ENCODE measurements at regions not wholly inside any gene's neighbourhood (a gene's known extent, or its start where the extent isn't known, plus 50 kb on each side); places are given as distances from the start of the nearest gene placed in this dataset.

DNA sequence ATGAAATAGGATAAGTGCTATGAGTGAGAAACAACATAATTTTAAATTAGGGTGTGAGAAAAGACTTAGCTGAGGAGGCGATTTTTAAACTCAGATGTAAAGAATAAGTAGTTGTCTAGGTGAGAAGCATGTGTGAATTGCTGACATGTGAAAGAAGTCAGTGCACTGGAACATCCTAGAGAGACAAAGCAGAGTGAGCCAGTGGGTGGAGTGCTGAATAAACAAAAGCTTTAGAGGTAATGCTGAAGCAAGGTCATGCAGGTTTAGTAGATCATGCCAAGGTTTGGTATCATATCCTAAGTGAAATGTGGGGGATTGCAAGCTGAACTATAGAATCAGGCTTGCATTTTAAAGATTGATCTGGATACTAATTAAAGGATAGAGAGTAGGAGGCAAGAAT is 89.4 kb downstream of the KIF2B start:
- no peak for TF ChIP-seq POLR2AphosphoS5 (IDR thresholded peaks at IDR 0.05)
- TF ChIP-seq, protein P1, sequence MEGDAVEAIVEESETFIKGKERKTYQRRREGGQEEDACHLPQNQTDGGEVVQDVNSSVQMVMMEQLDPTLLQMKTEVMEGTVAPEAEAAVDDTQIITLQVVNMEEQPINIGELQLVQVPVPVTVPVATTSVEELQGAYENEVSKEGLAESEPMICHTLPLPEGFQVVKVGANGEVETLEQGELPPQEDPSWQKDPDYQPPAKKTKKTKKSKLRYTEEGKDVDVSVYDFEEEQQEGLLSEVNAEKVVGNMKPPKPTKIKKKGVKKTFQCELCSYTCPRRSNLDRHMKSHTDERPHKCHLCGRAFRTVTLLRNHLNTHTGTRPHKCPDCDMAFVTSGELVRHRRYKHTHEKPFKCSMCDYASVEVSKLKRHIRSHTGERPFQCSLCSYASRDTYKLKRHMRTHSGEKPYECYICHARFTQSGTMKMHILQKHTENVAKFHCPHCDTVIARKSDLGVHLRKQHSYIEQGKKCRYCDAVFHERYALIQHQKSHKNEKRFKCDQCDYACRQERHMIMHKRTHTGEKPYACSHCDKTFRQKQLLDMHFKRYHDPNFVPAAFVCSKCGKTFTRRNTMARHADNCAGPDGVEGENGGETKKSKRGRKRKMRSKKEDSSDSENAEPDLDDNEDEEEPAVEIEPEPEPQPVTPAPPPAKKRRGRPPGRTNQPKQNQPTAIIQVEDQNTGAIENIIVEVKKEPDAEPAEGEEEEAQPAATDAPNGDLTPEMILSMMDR (IDR thresholded peaks at IDR 0.05), result no peak
- no peak for TF ChIP-seq POLR2A (IDR thresholded peaks at IDR 0.05)
